ENCODE measurements at regions not wholly inside any gene's neighbourhood (a gene's known extent, or its start where the extent isn't known, plus 50 kb on each side); places are given as distances from the start of the nearest gene placed in this dataset.

DNA sequence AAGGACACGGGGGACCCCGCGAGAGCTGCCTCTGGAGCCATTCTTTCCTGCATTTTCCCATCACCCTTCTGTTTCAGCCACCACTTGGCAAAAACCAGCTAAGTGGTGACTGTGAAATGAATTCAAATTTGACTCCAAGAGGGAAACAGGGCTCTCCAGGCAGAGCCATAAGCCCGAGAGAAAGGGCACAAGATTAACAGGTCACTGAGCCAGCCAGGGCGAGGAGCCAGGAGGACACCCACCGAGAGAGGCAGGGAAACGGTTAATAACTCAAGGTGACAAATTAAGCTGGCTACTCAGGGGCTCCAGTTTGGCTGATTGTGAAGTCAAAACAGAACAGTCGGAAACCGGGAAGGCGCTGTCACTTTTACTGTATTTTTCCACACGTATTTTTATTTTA is 67.8 kb upstream of the SOX9 start:
- DNase-seq (ENCODE audit: low read depth): no peak
- H3K4me3 ChIP-seq (ENCODE audit: low read depth, low read length): no peak overlapping the region
- TF ChIP-seq, protein P1, sequence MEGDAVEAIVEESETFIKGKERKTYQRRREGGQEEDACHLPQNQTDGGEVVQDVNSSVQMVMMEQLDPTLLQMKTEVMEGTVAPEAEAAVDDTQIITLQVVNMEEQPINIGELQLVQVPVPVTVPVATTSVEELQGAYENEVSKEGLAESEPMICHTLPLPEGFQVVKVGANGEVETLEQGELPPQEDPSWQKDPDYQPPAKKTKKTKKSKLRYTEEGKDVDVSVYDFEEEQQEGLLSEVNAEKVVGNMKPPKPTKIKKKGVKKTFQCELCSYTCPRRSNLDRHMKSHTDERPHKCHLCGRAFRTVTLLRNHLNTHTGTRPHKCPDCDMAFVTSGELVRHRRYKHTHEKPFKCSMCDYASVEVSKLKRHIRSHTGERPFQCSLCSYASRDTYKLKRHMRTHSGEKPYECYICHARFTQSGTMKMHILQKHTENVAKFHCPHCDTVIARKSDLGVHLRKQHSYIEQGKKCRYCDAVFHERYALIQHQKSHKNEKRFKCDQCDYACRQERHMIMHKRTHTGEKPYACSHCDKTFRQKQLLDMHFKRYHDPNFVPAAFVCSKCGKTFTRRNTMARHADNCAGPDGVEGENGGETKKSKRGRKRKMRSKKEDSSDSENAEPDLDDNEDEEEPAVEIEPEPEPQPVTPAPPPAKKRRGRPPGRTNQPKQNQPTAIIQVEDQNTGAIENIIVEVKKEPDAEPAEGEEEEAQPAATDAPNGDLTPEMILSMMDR (IDR thresholded peaks at IDR 0.05; ENCODE audit: control insufficient read depth, extremely low read depth, insufficient read depth): no peak

DNA sequence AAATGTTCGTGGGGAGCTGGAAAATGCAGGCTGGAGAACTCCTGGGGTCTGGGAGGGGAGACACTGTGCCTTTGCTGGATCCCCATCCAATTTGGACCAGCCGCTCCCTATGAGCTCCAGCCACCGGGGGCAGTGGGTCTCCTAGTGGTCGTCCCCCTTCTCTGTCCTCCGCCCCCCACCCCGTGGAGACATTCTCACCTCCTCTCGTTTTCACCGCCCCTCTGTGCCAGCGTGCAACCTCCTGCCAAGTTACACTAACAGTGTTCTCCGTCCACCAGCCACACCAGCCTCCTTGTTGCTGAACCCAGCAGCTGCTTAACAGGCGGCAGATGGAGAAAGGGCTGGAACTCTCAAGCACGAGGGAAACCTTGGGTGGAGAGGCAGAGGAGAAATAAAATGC is 67.4 kb upstream of the SOX9 start:
- no peak for DNase-seq (ENCODE audit: low read depth)
- H3K4me3 ChIP-seq (ENCODE audit: low read depth, low read length): no peak overlapping the region
- TF ChIP-seq, protein P1 (IDR thresholded peaks at IDR 0.05; ENCODE audit: control insufficient read depth, extremely low read depth, insufficient read depth): no peak

DNA sequence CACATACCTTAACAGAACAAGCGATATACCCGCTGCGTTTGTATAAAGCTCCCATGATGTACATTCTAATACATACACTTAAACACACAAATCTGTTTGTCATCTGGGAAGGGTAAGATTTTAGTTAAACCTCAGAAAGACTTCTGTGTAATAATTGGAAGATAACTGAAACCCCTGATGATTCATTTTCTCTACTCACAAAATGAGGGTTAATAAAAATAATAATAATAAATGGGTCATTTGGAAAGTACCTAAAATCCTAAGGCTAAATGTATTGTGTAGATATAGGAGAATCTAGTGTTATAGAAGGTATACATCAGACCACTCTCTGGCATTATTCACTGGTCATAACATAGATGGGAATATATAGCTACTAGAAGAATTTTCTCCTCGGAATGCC is 64.7 kb upstream of the SOX9 start:
- DNase-seq (ENCODE audit: low read depth): no peak
- no peak overlapping the region for H3K4me3 ChIP-seq (ENCODE audit: low read depth, low read length)
- TF ChIP-seq, protein P1 (IDR thresholded peaks at IDR 0.05; ENCODE audit: control insufficient read depth, extremely low read depth, insufficient read depth): no peak

DNA sequence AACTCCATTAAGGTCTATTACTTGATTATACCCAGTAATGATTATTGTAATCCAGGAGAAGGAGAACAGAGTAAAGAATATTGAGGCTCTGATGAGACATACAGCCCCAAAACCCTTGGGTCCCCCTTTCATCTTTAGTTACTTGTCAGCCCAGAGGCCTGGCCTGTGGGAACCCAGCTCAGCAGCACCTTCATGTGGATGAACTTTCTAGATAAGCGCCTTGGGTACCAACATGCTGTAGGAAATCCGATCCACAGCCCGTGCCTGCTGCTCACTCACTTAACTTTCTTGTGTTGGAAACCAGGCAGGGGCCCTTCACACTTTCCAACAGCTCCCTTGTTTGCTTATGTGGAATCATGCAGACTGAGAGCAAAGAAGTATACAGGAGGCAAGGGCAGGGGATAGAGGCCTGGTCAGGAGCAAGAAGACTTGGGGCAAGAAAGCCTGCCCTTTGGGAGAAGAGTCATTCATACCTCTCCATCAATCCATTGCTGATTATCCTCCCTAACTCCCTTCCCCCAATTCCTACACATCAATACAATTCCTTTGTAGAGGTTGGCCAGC is 64.0 kb upstream of the SOX9 start:
- H3K4me3 ChIP-seq (ENCODE audit: low read depth, low read length): no peak overlapping the region
- TF ChIP-seq, protein P1 (IDR thresholded peaks at IDR 0.05; ENCODE audit: control insufficient read depth, extremely low read depth, insufficient read depth): no peak
- no peak for DNase-seq (ENCODE audit: low read depth)

DNA sequence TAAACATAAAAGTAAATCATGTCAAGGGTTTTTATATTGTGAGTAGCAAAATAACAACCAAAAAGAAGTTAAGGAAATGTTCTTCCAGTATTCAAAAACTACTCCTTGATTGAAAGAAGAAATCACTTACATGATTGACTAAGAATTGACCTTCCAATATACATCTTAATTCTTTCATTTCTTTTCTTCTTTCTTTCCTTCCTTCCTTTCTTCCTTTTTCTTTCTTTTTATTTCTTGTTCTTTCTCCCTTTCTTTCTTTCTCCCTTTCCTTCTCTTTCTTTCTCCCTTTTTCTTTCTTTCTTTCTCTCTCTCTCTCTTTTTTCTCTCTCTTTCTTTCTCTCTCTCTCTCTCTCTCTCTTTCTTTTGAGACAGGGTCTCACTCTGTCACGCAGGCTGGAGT is 60.7 kb upstream of the SOX9 start:
- H3K4me3 ChIP-seq (ENCODE audit: low read depth, low read length): no peak overlapping the region
- TF ChIP-seq, protein P1 (IDR thresholded peaks at IDR 0.05; ENCODE audit: control insufficient read depth, extremely low read depth, insufficient read depth): no peak
- no peak for DNase-seq (ENCODE audit: low read depth)

DNA sequence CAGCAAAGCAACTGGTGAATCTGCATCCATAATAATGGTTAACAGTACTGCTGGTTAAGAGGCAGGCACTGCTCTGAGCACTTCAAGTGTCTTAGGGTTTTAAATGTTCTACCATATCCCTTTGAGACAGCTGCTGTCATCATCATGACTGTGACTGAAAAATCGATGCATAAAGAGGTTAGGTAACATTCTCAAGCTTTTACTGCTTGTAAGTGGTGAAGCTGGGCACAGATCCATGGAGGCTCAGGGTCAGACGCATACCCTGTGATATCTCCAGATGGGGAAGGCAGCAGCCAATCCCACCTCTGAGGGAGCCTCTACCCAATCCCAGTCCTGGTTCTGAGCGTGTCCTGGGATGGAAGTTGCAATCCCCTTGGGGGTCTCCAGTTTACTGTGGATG is 57.6 kb upstream of the SOX9 start:
- no peak overlapping the region for H3K4me3 ChIP-seq (ENCODE audit: low read depth, low read length)
- no peak for DNase-seq (ENCODE audit: low read depth)
- TF ChIP-seq, protein P1 (IDR thresholded peaks at IDR 0.05; ENCODE audit: control insufficient read depth, extremely low read depth, insufficient read depth): no peak

DNA sequence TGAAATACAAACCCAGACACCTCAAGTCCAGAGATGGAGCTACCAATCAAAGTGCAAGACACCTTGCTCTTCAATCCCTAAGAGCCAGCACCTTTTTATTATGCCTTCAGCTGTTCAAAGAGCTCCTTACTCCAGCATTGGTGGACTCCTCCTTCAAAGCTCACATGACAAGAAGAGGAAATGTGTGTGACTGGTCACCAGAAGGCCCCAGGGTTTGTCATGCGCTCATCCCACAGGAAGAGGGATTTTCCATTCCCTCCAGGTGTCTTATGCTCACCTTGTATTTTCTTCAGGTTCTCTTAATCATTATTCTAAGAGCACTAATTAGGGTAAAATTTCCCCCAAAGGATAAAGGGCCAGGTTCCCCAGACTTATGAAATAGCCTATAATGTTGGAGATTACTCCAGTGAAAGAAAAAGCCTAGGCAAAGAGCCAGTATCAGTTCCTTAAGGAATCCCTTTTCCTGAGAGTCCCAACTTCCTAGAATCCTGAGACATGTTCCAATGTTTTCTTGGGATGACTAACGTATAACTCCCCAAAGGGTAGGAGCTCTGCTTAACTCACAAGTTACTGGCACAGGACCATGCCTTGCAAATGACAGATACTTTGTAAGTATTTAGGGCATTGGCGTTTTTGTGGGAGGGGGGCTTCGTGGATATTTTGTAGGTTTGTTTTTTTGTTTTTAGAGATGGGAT is 56.9 kb upstream of the SOX9 start:
- TF ChIP-seq, protein P1 (IDR thresholded peaks at IDR 0.05; ENCODE audit: control insufficient read depth, extremely low read depth, insufficient read depth): no peak
- no peak overlapping the region for H3K4me3 ChIP-seq (ENCODE audit: low read depth, low read length)
- DNase-seq (ENCODE audit: low read depth): no peak

All from LNCaP clone FGC (cell line).